Colon (tissue), 2 donors: ENCODE measurements at regions not wholly inside any gene's neighbourhood (a gene's known extent, or its start where the extent isn't known, plus 50 kb on each side); places are given as distances from the start of the nearest gene placed in this dataset.

Experiments
- FAIRE-seq: peaks from 2 replicates; lab custom pipeline; 2012; peaks lifted over from hg19 to GRCh38; lab: Jason Lieb, UNC
- donor health status: control.
- donor health status: control.

- FAIRE-seq = no peak
Measured at GRCh38 chr6:147758303-147758702, 249.8 kb downstream of the SAMD5 start.

DNA sequence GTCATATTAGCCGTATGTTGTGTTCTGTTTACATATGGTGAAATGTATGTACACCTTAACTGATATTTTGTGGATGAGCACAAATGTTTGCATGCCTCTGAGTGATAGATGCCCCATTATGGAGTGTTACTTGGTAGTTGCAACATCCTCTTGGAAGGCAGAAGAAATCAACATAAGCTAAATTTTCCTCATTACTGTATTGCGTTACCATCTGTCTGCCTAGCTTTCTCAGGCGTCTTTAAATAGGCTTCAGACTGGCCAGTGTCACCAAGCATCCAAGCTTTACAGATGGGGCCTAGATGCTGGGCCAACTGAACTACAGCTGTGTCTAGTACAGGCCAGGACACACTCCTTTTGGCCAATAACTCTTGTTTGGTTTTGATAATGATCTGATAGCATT, 250.6 kb downstream of the SAMD5 start:
- FAIRE-seq = no peak

- FAIRE-seq = no peak
Measured at GRCh38 chr6:147759536-147759935, 251.0 kb downstream of the SAMD5 start.

- FAIRE-seq = no peak
Measured at GRCh38 chr6:147765541-147765940, 257.1 kb downstream of the SAMD5 start.

DNA sequence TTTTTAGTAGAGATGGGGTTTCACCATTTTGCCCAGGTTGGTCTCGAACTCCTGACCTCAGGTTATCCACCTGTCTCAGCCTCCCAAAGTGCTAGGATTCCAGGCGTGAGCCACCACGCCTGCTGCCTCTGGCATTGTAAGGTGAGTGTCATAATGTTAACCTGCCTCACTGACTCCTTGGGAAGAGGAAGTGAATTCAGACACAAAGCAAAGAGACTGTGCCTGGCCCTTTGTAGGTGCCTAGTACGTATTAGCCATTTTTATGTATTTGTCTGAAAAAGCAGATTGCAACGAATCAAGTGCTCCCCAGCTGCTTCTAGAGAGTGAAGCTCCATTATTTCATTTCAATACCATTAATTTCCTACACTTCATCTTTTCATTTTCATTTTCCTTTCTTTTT, 260.5 kb downstream of the SAMD5 start:
- FAIRE-seq = no peak

- FAIRE-seq = no peak
Measured at GRCh38 chr6:147769496-147770087, 261.1 kb downstream of the SAMD5 start.

- no peak for FAIRE-seq
Measured at GRCh38 chr6:147770221-147770620, 261.7 kb downstream of the SAMD5 start.

DNA sequence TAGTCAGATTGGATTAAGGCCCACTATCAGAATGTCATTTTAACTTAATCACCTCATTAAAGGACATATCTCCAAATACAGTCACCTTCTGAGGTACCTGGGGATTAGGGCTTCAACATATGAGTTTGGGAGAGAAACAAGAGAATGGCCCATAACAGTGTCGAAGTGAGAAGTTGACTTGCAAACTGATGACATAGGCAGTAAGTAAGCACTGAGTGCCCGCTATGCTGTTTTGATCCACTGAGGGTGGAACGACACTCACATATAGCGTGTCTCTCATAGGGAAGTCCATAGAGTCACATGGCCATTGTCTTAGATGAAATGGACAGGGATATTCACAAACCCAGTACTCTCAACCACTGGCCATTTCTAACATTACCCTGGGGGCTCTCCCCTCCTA, 264.2 kb downstream of the SAMD5 start:
- FAIRE-seq = no peak

DNA sequence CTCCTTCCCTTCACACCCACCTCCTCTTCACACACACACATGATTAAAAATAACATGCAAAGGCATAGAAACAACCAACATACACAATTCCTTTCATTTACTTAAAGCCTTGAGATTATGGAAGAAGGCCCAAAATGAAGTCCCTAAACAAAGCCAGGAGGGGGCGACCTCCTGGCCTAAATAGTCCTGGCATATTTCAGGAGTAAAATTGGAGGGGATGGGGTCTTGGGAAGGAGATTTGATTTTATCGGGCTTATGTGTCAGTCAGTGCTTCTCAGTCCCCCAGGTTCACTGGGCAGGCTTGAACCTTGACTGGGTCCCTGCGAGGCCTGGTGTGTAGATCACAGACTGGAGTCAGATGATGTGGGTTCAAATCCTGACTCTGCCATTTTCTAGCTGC, 266.4 kb downstream of the SAMD5 start:
- FAIRE-seq = no peak

DNA sequence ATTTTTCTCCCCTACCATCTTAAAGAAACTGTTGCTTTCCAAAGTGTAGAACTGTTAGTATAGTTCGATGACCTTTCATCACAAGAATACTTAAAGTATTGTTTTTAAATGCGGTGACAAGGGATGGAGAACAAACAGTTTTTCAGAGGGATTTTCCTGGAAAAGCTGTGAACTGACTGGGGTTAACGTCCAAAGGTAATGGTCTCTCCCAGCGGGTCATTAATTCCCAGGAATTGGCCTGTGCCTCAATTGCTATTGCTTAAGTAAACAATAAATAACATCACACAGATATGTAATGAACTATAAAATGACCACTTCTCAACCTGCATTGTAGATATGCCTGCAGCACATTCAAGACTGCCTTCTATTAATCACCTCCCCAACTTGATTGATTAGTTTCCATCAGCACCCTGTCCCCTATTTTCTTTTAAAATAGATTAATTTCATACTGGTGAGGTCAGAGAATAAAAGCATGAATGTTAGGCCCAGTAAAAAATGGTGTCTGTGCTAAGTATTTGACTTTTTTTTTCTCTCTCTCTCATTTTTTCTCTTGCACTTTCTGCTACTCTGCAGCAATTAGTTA, 268.2 kb downstream of the SAMD5 start:
- no peak for FAIRE-seq

DNA sequence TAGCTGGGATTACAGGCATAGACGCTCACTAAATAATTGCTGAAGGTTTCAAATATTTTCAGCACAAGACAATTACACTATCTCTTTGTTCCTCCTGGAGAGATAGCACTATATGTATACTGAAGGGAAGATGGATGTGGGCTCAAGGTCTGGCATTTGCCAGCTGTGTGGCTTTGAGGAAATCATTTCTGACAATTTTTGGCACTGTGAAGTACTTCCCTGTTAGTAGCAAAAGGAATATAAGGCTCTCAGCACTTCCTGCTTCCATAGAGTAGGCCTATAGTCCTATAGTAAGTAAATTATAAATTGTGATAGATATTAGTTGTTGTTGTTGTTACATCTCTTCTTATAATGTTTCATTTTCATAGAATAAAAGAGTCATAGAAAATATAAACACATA, 271.1 kb downstream of the SAMD5 start:
- no peak for FAIRE-seq

GRCh38 chr6:147782302-147782701, 273.8 kb downstream of the SAMD5 start:
- no peak for FAIRE-seq

DNA sequence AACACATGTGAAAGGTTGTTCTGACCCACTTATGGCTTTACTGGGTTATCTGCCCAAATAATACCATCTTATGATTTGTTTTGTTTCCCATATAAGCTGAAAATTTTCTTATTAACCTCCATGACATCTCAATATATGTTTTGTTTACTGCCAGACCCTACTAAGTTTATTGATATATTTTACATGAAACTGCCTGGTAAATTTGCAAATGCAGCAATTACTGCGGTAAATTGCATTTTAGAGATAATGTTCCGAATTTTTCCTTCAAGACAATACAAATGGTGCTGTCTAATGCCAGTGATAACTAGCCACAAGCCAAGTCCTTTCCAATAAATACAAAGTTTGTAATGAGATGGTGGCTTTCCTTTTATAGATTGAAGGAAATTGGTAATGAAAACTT, 275.9 kb downstream of the SAMD5 start:
- FAIRE-seq = no peak

- no peak for FAIRE-seq
Measured at GRCh38 chr6:147787417-147787816, 278.9 kb downstream of the SAMD5 start.

DNA sequence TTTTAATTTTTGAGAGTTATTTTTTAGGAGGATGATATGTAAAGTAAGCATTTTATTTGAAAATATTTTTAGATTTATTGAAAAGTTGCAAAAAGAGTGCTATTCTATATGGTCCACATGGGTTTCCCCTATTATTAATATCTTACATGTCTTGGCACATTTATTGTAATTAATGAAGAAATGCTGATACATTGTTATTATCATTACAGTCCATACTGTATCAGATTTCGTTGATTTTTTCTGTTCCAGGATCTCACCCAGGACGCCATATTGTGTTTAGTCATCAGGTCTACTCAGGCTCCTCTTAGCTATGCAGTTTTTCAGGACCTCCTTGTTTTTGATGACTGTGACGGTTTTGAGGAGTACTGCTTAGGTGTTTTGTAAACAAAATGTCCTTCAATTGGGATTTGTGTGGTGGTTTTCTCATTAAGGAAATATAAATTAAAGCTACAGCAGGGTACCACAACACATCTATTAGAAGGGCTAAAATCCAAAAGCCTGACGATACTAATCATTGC, 281.0 kb downstream of the SAMD5 start:
- FAIRE-seq = no peak

DNA sequence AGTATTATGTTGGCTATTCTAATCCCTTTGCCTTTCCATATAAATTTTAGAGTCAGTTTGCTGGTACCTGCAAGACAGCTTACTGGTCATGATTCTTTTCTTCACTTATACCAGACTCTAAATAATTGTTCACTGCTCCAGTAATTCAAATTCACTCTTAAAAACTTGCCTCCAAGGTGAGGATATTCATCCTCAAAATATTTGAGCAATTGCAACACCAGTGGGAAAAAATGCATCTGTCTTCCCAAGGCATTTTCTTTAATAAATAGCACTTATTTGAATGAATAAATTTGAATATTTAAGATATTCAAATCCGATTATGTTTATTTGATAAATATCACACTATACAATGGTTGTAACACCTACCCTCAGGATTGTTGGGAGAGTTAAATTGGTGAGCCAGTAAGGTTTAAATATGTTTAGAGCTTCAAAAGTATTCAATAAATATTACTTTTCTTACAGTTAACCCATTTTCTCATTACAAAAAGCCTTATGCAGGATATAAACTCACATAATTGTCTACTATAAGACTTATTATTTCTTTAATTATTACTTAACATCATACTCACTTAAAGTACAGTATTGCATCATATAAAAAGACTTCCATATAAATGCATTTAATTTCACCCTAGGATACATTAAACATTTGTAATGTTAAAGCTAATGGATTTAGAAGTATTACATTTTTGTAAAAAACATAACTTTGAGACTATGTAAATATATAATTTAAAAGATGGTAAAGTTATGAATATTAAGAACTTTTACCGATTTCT, 285.6 kb downstream of the SAMD5 start:
- FAIRE-seq = no peak

DNA sequence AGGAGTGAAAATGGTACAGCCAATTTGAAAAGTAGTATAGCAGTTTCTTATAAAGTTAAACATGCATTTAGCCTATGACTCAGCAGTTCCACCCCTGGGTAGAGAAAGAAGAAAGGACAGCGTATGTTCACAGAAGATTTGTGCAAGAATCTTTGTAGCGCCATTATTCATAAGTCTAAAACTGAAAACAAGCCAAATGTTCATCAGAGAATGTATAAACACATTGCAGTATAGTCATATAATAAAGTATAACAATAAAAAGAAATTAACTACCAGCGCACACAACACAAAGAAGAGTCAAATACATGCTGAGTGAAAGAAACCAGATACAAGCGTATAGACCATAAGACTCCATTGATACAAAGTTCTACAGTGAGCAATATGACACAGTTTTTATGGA, 294.0 kb downstream of the SAMD5 start:
- FAIRE-seq = no peak

- FAIRE-seq = no peak
Measured at GRCh38 chr6:147805155-147805554, 296.7 kb downstream of the SAMD5 start.

DNA sequence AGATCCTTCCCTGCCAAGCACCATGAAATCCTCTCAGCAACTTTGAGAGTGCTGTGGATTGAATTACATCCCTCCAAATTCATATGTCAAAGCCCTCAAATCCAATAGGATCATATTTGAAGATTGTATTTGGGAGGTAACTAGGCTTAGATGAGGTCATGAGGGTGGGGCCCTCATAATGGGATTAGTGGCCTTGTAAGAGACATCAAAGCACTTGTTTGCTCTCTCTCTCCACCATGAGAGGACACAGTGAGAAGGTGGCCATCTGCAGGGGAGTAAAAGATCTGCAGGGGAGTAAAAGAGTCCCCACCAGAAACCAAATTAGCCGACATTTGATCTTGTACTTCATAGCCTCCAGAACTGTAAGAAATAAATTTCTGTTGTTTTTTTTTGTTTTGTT, 298.2 kb downstream of the SAMD5 start:
- FAIRE-seq = no peak

GRCh38 chr6:147808640-147809039, 300.1 kb downstream of the SAMD5 start:
- FAIRE-seq = no peak

GRCh38 chr6:147811913-147812629, 303.6 kb downstream of the SAMD5 start:
- FAIRE-seq = no peak

- FAIRE-seq = no peak
Measured at GRCh38 chr6:147817042-147817689, 308.7 kb downstream of the SAMD5 start.
